Karpas-422 (cell line): ENCODE measurements at regions not wholly inside any gene's neighbourhood (a gene's known extent, or its start where the extent isn't known, plus 50 kb on each side); places are given as distances from the start of the nearest gene placed in this dataset.

Source experiments
- DNase-seq: peaks from one replicate; pipeline ENCODE4 v3.0.0-alpha.2; 2015
- H2AFZ ChIP-seq: fragments of 200-600 bp; sonication (generic); 2 replicates; pipeline ENCODE4 v1.6.1; 2014; ENCODE audit warnings: antibody characterized with exemption, low read length, mixed read lengths
- H3K27ac ChIP-seq: fragments of 200-600 bp; sonication (generic); 2 replicates; pipeline ENCODE4 v1.5.1; 2014; ENCODE audit warnings: mild to moderate bottlenecking, low read length, moderate library complexity
- H3K27me3 ChIP-seq: fragments of 200-600 bp; sonication (generic); 2 replicates; pipeline ENCODE4 v1.6.1; 2014; ENCODE audit warnings: low read length, mixed read lengths
- H3K36me3 ChIP-seq: fragments of 200-600 bp; sonication (generic); 2 replicates; pipeline ENCODE4 v1.6.1; 2014; ENCODE audit warnings: low read length, mixed read lengths; ENCODE audit not compliant: insufficient read depth
- H3K4me1 ChIP-seq: fragments of 200-600 bp; sonication (generic); 2 replicates; pipeline ENCODE4 v1.6.1; 2014; ENCODE audit warnings: mild to moderate bottlenecking, low read length, mixed read lengths
- H3K4me2 ChIP-seq: fragments of 200-600 bp; sonication (generic); 2 replicates; pipeline ENCODE4 v1.6.1; 2014; ENCODE audit warnings: low read length, low read depth, mild to moderate bottlenecking; ENCODE audit not compliant: poor library complexity, severe bottlenecking
- H3K4me3 ChIP-seq: fragments of 200-600 bp; sonication (generic); 2 replicates; pipeline ENCODE4 v1.5.1; 2014; ENCODE audit warnings: mild to moderate bottlenecking, antibody characterized with exemption, low read length, mixed read lengths
- H3K79me2 ChIP-seq: fragments of 200-600 bp; sonication (generic); 2 replicates; pipeline ENCODE4 v1.6.1; 2014; ENCODE audit warnings: mild to moderate bottlenecking, low read length, mixed read lengths
- H3K9ac ChIP-seq: fragments of 200-600 bp; sonication (generic); 2 replicates; pipeline ENCODE4 v1.6.0; 2014; ENCODE audit warnings: low read length
- H3K9me2 ChIP-seq: fragments of 200-600 bp; sonication (generic), shearing (Covaris generic); replicated peaks from 2 replicates; pipeline ENCODE4 v1.6.0; 2014; ENCODE audit warnings: mild to moderate bottlenecking, low read length, moderate library complexity; ENCODE audit not compliant: insufficient read depth
- H3K9me3 ChIP-seq: fragments of 300-700, 200-600 bp; sonication (generic); 2 replicates; pipeline ENCODE4 v1.6.1; 2014; ENCODE audit warnings: low read length, mixed read lengths
- H4K20me1 ChIP-seq: fragments of 200-600 bp; sonication (generic); 2 replicates; pipeline ENCODE4 v1.6.1; 2014; ENCODE audit warnings: mild to moderate bottlenecking, antibody characterized with exemption, low read length, low read depth; ENCODE audit not compliant: insufficient read depth

DNA sequence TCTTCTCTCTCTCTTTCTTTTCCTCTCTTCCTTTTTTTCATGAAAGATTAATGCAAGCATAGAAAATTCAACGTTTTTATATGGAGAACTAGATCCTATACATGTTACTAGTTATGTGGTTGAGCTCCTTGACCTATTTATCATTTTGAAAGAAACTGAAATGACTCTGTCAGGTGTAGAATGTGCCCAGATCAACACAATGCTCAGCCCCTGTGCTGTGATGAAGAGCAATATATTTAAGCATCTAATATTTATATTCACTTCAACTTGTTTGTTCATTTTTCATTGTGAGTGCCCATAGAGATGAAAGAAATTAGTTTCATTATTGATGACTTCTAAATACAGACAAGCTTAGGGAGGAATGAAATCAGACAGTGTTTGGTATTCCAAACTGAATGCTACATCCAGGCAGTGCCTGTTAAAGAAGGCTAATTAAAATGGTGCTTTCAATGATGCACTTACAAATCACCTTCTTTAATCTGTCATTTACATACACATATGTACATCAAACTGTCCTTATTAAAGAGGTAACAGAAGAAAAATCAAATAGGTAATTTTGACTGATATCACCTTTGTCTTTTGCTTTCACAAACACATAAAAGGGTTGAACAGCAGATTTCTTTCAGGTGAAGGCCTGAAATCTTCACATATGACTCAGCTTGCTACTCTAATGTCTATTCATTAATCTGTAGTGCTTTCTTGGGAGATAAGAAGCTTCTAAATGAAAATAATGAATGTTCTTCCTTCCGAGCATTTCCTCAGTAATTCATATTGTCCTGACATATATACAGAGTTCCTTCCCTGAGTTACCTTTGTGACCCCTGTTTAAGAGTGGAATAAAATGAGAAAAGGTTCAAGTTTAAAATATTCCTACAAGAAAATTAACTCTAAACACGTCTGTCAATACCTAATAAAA, 915.9 kb downstream of the PDHA2 start:
- H3K79me2 ChIP-seq: no peaks in the 10 kb centered on the region
- H2AFZ ChIP-seq: no peak overlapping the region
- no peak overlapping the region for H3K4me3 ChIP-seq
- no peaks in the 10 kb centered on the region for H3K4me1 ChIP-seq
- no peak overlapping the region for H3K27ac ChIP-seq
- H3K36me3 ChIP-seq: no peaks in the 10 kb centered on the region
- peaks cover 3% of the 10 kb centered on the region; the same call in 1 of the 2 replicates for H3K9me3 ChIP-seq
- 0 out of 2 replicates have a peak, but pooled peaks cover under 1% of the 10 kb centered on the region for H3K9me2 ChIP-seq
- DNase-seq: no peak
- no peaks in the 10 kb centered on the region for H4K20me1 ChIP-seq
- no peak overlapping the region for H3K9ac ChIP-seq
- no peak overlapping the region for H3K4me2 ChIP-seq
- H3K27me3 ChIP-seq: no peaks in the 10 kb centered on the region

DNA sequence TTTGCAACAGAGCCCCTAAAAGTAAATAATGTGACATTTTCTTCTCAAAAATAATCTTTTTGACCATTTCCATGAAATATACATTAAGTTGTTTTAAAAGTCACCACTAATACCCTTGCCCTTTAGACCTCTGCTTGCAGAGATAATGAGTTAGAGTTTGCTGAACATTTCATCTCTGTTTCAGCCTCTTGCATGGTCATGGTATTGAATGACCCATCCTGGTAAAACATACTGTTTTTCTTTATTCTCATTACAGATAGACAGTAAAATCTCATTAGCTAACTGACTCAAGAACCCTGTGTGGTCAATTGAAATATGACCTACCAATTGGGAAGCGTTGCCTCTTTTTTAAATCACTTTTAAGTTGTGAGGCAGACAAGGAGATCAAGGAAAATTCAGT, 916.7 kb downstream of the PDHA2 start:
- H3K9me2 ChIP-seq: no peaks in the 10 kb centered on the region
- no peak for DNase-seq
- no peak overlapping the region for H3K9ac ChIP-seq
- H4K20me1 ChIP-seq: no peaks in the 10 kb centered on the region
- no peaks in the 10 kb centered on the region for H3K27me3 ChIP-seq
- no peak overlapping the region for H3K4me2 ChIP-seq
- H2AFZ ChIP-seq: no peak overlapping the region
- no peak overlapping the region for H3K27ac ChIP-seq
- peaks cover 9% of the 10 kb centered on the region; the same call in 1 of the 2 replicates for H3K9me3 ChIP-seq
- H3K79me2 ChIP-seq: no peaks in the 10 kb centered on the region
- no peaks in the 10 kb centered on the region for H3K4me1 ChIP-seq
- no peak overlapping the region for H3K4me3 ChIP-seq
- H3K36me3 ChIP-seq: no peaks in the 10 kb centered on the region

DNA sequence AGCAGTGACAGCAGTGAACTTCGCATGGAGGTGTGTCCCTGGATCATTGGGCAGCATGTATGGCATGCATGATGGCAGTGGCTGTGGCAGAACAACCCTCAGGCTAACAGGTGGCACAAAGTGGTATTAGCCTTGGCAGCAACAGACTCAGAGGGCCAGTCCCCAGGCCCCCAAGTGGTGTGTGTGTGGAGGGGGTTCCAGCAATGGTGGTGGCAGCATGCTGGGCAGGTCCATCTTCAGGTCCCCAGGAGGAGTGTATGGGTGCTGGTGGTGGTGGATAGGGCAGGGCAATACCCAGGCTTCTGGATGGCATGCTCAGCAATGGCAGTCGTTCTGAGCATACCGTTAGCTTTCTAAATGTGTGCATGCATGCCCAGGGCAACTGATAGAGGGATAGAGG, 923.7 kb downstream of the PDHA2 start:
- H3K27ac ChIP-seq: no peak overlapping the region
- H3K9ac ChIP-seq: no peak overlapping the region
- no peaks in the 10 kb centered on the region for H3K79me2 ChIP-seq
- no peaks in the 10 kb centered on the region for H3K36me3 ChIP-seq
- no peaks in the 10 kb centered on the region for H3K4me1 ChIP-seq
- H3K27me3 ChIP-seq: no peaks in the 10 kb centered on the region
- no peaks in the 10 kb centered on the region for H4K20me1 ChIP-seq
- no peak overlapping the region for H3K4me3 ChIP-seq
- H2AFZ ChIP-seq: no peak overlapping the region
- no peaks in the 10 kb centered on the region for H3K9me2 ChIP-seq
- no peak overlapping the region for H3K4me2 ChIP-seq
- H3K9me3 ChIP-seq: peaks cover 29% of the 10 kb centered on the region
- no peak for DNase-seq

DNA sequence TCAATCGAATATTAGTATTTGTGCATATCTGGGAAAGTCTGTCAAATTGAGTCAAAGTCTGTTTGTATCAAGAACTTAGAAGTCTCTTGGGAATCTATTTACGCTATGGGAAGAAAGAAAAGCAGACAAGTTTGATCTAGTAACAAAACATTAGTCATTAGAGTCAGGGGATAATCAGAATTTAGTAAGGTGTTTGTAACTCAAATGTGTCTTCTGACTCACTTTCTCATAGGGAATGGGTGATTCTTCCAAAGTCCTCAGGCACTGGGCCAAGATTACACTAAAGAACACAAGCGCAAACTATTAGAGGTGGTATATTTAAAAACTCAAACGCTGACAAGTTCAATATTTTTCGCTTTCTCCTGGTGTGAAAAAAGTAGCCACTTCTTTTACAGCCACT, 926.5 kb downstream of the PDHA2 start:
- Histone ChIP-seq H3K4me2 (no peak overlapping the region), H3K36me3 (no peaks in the 10 kb centered on the region), H4K20me1 (no peaks in the 10 kb centered on the region), H3K79me2 (no peaks in the 10 kb centered on the region), H3K9ac (no peak overlapping the region), H3K9me2 (no peaks in the 10 kb centered on the region), H3K27me3 (no peaks in the 10 kb centered on the region), H2AFZ (no peak overlapping the region), H3K4me3 (no peak overlapping the region), H3K27ac (no peak overlapping the region), H3K9me3 (peaks cover 21% of the 10 kb centered on the region), H3K4me1 (no peaks in the 10 kb centered on the region)
- DNase-seq: no peak

DNA sequence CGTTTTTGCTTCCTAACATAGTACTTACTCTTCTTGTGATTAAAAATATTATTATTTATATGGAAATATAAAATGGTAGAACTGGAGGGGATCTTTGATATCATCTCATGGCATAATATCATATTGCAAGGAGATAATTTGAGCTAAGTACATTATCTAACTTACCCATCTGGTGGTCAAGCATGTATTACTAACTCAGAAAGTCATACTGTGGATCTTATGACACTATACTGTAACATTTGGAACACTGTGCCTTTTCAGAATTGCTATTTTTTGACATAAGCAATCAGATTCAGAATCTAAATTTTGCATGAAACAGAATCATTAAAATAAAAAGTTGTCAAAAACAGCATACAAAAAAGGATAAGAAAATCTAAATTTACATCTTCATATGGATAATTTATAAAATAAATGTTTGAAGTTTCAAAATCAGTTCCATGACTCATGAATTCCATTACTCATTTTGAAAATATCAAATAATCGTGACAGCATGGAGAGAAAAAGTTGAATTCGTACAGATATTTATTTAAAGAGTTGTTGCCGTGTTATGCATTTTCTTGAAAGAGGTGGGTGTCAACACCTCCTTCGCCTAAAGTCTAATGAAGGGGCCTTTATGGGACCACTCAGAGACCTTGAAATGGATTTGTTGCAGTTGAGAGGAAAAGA, 928.1 kb downstream of the PDHA2 start:
- Histone ChIP-seq H4K20me1 (no peaks in the 10 kb centered on the region), H3K4me2 (no peak overlapping the region), H3K27me3 (no peaks in the 10 kb centered on the region), H3K9ac (no peak overlapping the region), H3K4me3 (no peak overlapping the region), H3K9me2 (no peaks in the 10 kb centered on the region), H3K27ac (no peak overlapping the region), H2AFZ (no peak overlapping the region), H3K4me1 (no peaks in the 10 kb centered on the region), H3K9me3 (peaks cover 22% of the 10 kb centered on the region), H3K36me3 (no peaks in the 10 kb centered on the region), H3K79me2 (no peaks in the 10 kb centered on the region)
- no peak for DNase-seq

DNA sequence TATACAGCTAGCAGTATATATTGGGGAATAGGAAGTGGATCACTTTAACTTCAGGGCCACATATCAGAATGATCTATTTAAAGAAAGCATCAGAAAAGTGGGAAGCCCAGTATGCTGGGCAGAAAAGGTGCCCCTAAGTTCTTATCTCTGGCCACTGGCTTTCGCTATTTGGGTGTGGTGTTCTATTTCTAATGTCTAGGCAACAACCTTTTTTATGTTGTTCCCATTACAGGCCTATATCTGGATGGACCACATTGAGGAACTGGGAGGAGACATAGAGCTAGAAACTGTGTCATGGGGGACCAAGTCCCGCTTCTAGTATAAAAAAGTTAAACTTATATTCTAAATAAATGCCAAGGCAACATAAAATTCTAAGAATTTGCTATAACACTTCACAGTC, 935.6 kb downstream of the PDHA2 start:
- Histone ChIP-seq H3K36me3 (no peaks in the 10 kb centered on the region), H3K9me2 (no peaks in the 10 kb centered on the region), H3K79me2 (no peaks in the 10 kb centered on the region), H3K9ac (no peak overlapping the region), H3K27me3 (no peaks in the 10 kb centered on the region), H3K4me2 (no peak overlapping the region), H3K27ac (no peak overlapping the region), H2AFZ (no peak overlapping the region), H3K4me3 (no peak overlapping the region), H3K4me1 (no peaks in the 10 kb centered on the region), H3K9me3 (peaks cover 19% of the 10 kb centered on the region), H4K20me1 (no peaks in the 10 kb centered on the region)
- no peak for DNase-seq

DNA sequence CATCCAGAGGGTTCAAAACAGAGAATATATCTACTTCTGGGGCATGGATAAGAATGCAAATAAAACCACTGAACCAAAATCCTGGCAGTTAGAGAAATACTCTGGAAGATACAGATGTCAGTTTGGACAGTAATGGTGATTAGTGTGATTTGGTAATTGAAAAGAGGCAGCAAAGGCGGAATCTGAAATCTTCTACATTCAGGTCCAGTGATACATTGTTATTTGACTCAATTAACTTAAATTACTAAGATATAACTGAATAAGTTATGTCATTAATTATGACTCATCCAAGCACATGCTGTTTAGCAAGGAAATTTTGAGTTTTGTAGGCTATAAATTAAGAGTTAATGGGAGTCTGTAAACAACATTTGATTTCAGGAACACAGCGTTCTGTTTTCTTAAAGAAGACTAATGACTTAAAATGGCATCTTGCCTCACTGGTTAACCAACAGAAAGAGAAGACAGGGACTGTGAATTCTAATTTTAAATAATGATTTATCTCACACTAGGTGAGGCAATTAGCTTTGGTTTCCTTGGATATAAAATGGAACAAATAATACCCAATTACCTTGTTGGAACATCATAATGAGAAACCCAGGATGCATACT, 937.1 kb downstream of the PDHA2 start:
- H3K9ac ChIP-seq: no peak overlapping the region
- no peaks in the 10 kb centered on the region for H3K27me3 ChIP-seq
- DNase-seq: no peak
- H3K4me1 ChIP-seq: no peaks in the 10 kb centered on the region
- H3K4me2 ChIP-seq: no peak overlapping the region
- peaks cover 19% of the 10 kb centered on the region for H3K9me3 ChIP-seq
- H3K79me2 ChIP-seq: no peaks in the 10 kb centered on the region
- no peaks in the 10 kb centered on the region for H3K9me2 ChIP-seq
- H3K4me3 ChIP-seq: no peak overlapping the region
- no peak overlapping the region for H2AFZ ChIP-seq
- H4K20me1 ChIP-seq: no peaks in the 10 kb centered on the region
- H3K27ac ChIP-seq: no peak overlapping the region
- no peaks in the 10 kb centered on the region for H3K36me3 ChIP-seq

DNA sequence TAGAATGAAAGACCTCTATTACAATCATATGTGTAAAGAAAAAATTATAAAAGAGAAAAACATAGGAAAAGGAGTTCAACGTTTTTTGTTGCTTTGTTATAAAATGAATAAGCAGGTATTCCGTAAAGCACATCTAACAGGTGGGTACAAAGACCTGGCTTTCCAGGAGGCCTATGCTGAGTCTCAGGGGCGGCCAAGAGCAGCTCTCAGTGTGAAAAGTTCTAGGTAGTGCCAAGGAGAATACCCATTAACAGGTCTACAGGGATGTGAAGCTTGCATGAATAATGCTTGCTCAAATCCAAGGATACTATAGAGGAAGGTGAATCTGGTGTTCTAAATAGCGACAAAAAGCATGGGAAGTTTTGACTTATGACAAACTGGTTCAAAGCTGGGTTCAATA, 944.4 kb downstream of the PDHA2 start:
- Histone ChIP-seq H3K4me2 (no peak overlapping the region), H3K9me3 (peaks cover 10% of the 10 kb centered on the region; the same call in 1 of the 2 replicates), H3K4me3 (no peak overlapping the region), H3K79me2 (no peaks in the 10 kb centered on the region), H3K9me2 (no peaks in the 10 kb centered on the region), H3K9ac (no peak overlapping the region), H4K20me1 (no peaks in the 10 kb centered on the region), H3K27ac (no peak overlapping the region), H3K27me3 (no peaks in the 10 kb centered on the region), H3K36me3 (no peaks in the 10 kb centered on the region), H2AFZ (no peak overlapping the region), H3K4me1 (no peaks in the 10 kb centered on the region)
- DNase-seq: no peak
